Astrocyte of the spinal cord (primary cell): ENCODE measurements at regions not wholly inside any gene's neighbourhood (a gene's known extent, or its start where the extent isn't known, plus 50 kb on each side); places are given as distances from the start of the nearest gene placed in this dataset.

Experiments
- DNase-seq: peaks from one replicate; pipeline ENCODE4 v3.0.0; 2011; ENCODE audit warnings: low read depth, low spot score
- H3K4me3 ChIP-seq: 2 replicates; pipeline ENCODE4 v1.5.1; 2011; ENCODE audit warnings: low read depth, mild to moderate bottlenecking, low read length, moderate library complexity
- CTCF ChIP-seq: IDR thresholded peaks from 2 replicates; pipeline ENCODE4 v1.5.1; 2012; ENCODE audit warnings: low read depth, mild to moderate bottlenecking, low read length, inconsistent platforms
- in situ Hi-C: cut with HindIII; loops from 2 replicates; pipeline ENCODE4 v1.10.0; 2017; ENCODE audit warnings: low sequenced_read_pairs

GRCh38 chr1:96660051-96660450, 61.5 kb upstream of the PTBP2 start:
- in situ Hi-C loops: no loop called here
- no peak for DNase-seq
- no peak for TF ChIP-seq CTCF

GRCh38 chr1:96660503-96660902, 61.1 kb upstream of the PTBP2 start:
- H3K4me3 ChIP-seq: no peak overlapping the region
- in situ Hi-C loops: no loop called here
- no peak for TF ChIP-seq CTCF
- peak; percentile 22 for DNase-seq

More at GRCh38 chr1:96660051-96660450, 61.5 kb upstream of the PTBP2 start:
- H3K4me3 ChIP-seq: no peak overlapping the region
